ENCODE measurements at regions not wholly inside any gene's neighbourhood (a gene's known extent, or its start where the extent isn't known, plus 50 kb on each side); places are given as distances from the start of the nearest gene placed in this dataset.

GRCh38 chr13:99057310-99057975 lies 79.6 kb upstream of the DOCK9 start:
- FAIRE-seq (no peak), DNase-seq (ENCODE audit: low spot score) (no peak), ATAC-seq (no peak)
- Histone ChIP-seq H3K4me2 (ENCODE audit: low read depth, low read length) (no peak overlapping the region), H2AFZ (ENCODE audit: low read length) (no peak overlapping the region), H3K27me3 (ENCODE audit: control insufficient read depth in 1 of 2, insufficient read depth in 2 of 2, low read length in 2 of 2) (no peaks in the 10 kb centered on the region; a peak in 1 of 5 replicates), H3K4me3 (replicated peaks in 1 of 3; ENCODE audit: insufficient read depth in 1 of 3, low read depth in 2 of 3, low read length in 3 of 3) (no peak overlapping the region), H3K4me1 (ENCODE audit: insufficient read depth, low read length) (no peaks in the 10 kb centered on the region), H3K36me3 (replicated peaks in 1 of 2; ENCODE audit: control insufficient read depth in 1 of 2, insufficient read depth in 2 of 2, low read length in 2 of 2) (no peaks in the 10 kb centered on the region), H4K20me1 (ENCODE audit: insufficient read depth, low read length) (no peaks in the 10 kb centered on the region), H3K27ac (ENCODE audit: extremely low read length, insufficient read depth, low read length) (no peak overlapping the region), H3K9me3 (ENCODE audit: low read length) (no peaks in the 10 kb centered on the region), H3K79me2 (ENCODE audit: insufficient read depth, low read length) (no peaks in the 10 kb centered on the region), H3K9ac (ENCODE audit: insufficient read depth, low read depth, low read length) (no peak overlapping the region)
- in situ Hi-C loops (cut with HindIII; ENCODE audit: extremely low pct_ligation_motif_present, low pct_unique_long_range_greater_than_20kb) (no loop called here), intact Hi-C loops (cut with micrococcal nuclease; ENCODE audit: unreplicated experiment) (no loop called here)
- ChIA-PET CTCF (ENCODE audit: low intra/inter-chr PET ratio, low total read pairs) (no interaction called here), POLR2A (no interaction called here)
- no TSS peak for BruUV-seq (replicated peaks)
- WGBS (ENCODE audit: low lambda C conversion rate): 30% methylated on average over 4 of the region's 4 CpGs
- TF ChIP-seq CEBPB (IDR thresholded peaks at IDR 0.05; ENCODE audit: borderline replicate concordance, low read depth, low read length) (peak; percentile 58; the same call in 1 of the 2 replicates), TFE3 (CRISPR knock-in tag; IDR thresholded peaks at IDR 0.05) (no peak)

- ATAC-seq (no peak), DNase-seq (ENCODE audit: low spot score) (no peak), FAIRE-seq (no peak)
- WGBS (ENCODE audit: low lambda C conversion rate): 44% methylated on average over 7 of the region's 8 CpGs
- Histone ChIP-seq H3K79me2 (ENCODE audit: insufficient read depth, low read length) (no peaks in the 10 kb centered on the region), H3K27me3 (ENCODE audit: control insufficient read depth in 1 of 2, insufficient read depth in 2 of 2, low read length in 2 of 2) (no peaks in the 10 kb centered on the region; a peak in 1 of 5 replicates), H3K4me1 (ENCODE audit: insufficient read depth, low read length) (no peaks in the 10 kb centered on the region), H3K9me3 (ENCODE audit: low read length) (no peaks in the 10 kb centered on the region), H4K20me1 (ENCODE audit: insufficient read depth, low read length) (no peaks in the 10 kb centered on the region), H3K4me2 (ENCODE audit: low read depth, low read length) (no peak overlapping the region), H3K27ac (ENCODE audit: extremely low read length, insufficient read depth, low read length) (no peak overlapping the region), H3K36me3 (replicated peaks in 1 of 2; ENCODE audit: control insufficient read depth in 1 of 2, insufficient read depth in 2 of 2, low read length in 2 of 2) (no peaks in the 10 kb centered on the region), H2AFZ (ENCODE audit: low read length) (no peak overlapping the region), H3K9ac (ENCODE audit: insufficient read depth, low read depth, low read length) (no peak overlapping the region), H3K4me3 (replicated peaks in 1 of 3; ENCODE audit: insufficient read depth in 1 of 3, low read depth in 2 of 3, low read length in 3 of 3) (no peak overlapping the region)
- intact Hi-C loops (cut with micrococcal nuclease; ENCODE audit: unreplicated experiment) (no loop called here), in situ Hi-C loops (cut with HindIII; ENCODE audit: extremely low pct_ligation_motif_present, low pct_unique_long_range_greater_than_20kb) (no loop called here)
- BruUV-seq (replicated peaks): no TSS peak
- POLR2A ChIA-PET: no interaction called here
- CTCF ChIA-PET (ENCODE audit: low intra/inter-chr PET ratio, low total read pairs): no interaction called here
- TF ChIP-seq MED1 (CRISPR knock-in tag; IDR thresholded peaks at IDR 0.05) (no peak), KDM6A (CRISPR knock-in tag; IDR thresholded peaks at IDR 0.05; ENCODE audit: low read depth) (no peak), ZNF563 (CRISPR knock-in tag; IDR thresholded peaks at IDR 0.05) (no peak), ZC3H13 (CRISPR knock-in tag; IDR thresholded peaks at IDR 0.05) (no peak), PREB (CRISPR knock-in tag; IDR thresholded peaks at IDR 0.05) (no peak), HOXA9 (CRISPR knock-in tag; IDR thresholded peaks at IDR 0.05; ENCODE audit: borderline replicate concordance) (no peak), IKZF1 (IDR thresholded peaks at IDR 0.05) (no peak)
- TF ChIP-seq, protein P1, sequence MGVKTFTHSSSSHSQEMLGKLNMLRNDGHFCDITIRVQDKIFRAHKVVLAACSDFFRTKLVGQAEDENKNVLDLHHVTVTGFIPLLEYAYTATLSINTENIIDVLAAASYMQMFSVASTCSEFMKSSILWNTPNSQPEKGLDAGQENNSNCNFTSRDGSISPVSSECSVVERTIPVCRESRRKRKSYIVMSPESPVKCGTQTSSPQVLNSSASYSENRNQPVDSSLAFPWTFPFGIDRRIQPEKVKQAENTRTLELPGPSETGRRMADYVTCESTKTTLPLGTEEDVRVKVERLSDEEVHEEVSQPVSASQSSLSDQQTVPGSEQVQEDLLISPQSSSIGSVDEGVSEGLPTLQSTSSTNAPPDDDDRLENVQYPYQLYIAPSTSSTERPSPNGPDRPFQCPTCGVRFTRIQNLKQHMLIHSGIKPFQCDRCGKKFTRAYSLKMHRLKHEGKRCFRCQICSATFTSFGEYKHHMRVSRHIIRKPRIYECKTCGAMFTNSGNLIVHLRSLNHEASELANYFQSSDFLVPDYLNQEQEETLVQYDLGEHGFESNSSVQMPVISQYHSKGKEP (CRISPR knock-in tag; IDR thresholded peaks at IDR 0.05): no peak
- TF ChIP-seq, protein P2, sequence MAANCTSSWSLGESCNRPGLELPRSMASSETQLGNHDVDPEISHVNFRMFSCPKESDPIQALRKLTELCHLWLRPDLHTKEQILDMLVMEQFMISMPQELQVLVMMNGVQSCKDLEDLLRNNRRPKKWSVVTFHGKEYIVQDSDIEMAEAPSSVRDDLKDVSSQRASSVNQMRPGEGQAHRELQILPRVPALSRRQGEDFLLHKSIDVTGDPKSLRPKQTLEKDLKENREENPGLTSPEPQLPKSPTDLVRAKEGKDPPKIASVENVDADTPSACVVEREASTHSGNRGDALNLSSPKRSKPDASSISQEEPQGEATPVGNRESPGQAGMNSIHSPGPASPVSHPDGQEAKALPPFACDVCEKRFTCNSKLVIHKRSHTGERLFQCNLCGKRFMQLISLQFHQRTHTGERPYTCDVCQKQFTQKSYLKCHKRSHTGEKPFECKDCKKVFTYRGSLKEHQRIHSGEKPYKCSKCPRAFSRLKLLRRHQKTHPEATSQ (CRISPR knock-in tag; IDR thresholded peaks at IDR 0.05; ENCODE audit: borderline replicate concordance): no peak
Measured at GRCh38 chr13:99058527-99059495, 80.9 kb upstream of the DOCK9 start.

Measured in HepG2 (cell line).